ENCODE measurements at regions not wholly inside any gene's neighbourhood (a gene's known extent, or its start where the extent isn't known, plus 50 kb on each side); places are given as distances from the start of the nearest gene placed in this dataset.

DNA sequence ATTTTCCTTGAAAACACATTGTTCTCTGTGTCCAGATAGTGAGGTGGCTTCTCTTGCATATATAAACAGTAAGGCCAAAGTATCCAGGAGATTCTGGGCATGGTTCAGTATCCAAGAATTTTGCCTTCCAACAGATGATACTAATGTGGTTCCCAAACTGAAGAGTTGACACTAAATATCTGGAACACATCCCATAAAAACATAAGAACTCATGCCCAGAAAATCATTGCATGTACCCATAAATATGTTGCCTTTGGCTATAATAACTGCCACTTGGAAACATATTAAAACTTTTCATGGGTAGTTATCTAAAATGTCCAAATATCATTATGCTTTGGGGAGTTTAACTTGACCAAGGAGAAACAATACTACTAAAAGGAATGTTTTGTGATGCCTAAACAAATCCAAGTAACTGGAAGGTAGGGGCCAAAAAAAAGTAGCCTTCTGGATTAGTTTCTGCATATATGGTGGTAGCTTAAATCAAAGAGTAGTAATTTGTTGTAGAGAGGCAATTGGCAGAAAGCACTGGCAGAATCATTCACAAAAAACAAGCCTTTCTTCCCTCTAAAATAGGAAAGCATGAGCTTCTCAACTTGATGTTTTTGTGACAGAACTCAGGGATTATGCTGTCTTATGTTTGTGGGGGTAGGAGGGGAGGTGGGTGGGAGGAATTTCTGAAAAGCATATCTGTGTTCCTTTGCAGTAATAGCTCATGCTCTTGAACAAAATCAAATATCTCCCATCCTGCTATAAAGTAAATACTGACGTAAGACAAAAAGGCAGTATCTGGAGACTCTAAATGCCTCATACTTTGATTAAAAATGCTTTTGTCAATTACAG lies 753.9 kb downstream of the TUSC7 start:
- no peak for DNase-seq (ENCODE audit: low spot score)

- no peak for DNase-seq (ENCODE audit: low spot score)
These were observed 762.3 kb downstream of the TUSC7 start for GRCh38 chr3:117471831-117472230.

GRCh38 chr3:117473981-117474538 lies 764.5 kb downstream of the TUSC7 start:
- DNase-seq (ENCODE audit: low spot score) = no peak

DNA sequence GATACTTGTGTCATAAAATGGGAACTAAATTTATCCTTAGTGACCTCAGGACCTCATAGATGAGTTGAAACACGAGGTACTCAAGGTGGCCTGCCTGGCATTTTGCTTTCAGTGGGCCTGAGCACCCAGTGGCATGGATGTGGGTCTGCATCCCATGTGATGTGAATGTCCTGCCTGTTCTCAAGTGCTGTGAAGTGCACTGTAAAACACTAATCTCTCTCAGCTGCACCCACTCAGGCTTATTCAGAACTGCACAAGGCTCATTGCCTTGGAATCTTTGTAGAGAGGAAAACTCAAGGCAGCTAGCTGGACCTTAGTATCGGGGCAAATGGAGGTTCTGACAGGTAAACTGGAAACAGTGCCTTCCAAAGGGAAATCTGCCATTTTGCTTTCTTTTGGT lies 767.0 kb downstream of the TUSC7 start:
- no peak for DNase-seq (ENCODE audit: low spot score)

- no peak for DNase-seq (ENCODE audit: low spot score)
These were observed 767.7 kb downstream of the TUSC7 start for GRCh38 chr3:117477214-117477755.

DNA sequence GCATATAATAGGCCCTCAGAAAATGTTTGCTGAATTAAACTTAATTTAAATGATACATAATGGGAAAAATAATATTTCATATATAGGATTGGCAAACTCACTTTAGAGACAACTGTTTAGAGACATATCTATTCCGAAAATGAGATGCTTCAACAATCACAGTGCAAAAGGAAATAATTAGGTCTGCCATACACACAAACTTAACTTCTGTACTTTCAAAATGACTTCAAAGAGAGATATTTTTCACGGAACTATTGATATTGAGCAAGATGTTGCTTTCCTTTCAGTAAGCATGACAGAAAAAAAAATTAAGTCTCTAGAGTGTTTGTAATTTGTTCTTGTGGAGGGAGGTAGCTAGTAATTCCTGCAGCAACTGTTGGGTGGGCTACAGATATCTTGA lies 769.5 kb downstream of the TUSC7 start:
- DNase-seq (ENCODE audit: low spot score) = no peak

DNA sequence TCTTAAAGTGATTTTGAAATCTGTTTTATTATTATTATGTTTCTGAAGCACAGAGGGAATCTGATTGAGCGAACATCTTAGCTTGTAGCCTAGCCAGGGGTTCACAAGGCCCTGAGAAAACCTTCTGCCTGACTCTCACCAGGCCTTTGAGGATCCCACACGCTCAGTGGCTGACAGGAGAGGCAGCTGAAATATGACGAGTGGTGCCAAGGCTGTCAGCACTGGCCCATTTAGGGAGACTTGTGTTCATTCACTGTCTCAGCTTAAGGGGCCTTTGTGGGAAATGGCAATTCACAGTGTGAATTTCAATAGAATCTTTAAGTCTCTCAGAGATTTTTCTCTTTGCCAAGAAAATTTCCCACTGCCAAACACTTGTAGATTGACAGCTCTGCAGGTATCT lies 770.9 kb downstream of the TUSC7 start:
- no peak for DNase-seq (ENCODE audit: low spot score)

GRCh38 chr3:117480972-117481371 lies 771.4 kb downstream of the TUSC7 start:
- DNase-seq (ENCODE audit: low spot score) = no peak

DNA sequence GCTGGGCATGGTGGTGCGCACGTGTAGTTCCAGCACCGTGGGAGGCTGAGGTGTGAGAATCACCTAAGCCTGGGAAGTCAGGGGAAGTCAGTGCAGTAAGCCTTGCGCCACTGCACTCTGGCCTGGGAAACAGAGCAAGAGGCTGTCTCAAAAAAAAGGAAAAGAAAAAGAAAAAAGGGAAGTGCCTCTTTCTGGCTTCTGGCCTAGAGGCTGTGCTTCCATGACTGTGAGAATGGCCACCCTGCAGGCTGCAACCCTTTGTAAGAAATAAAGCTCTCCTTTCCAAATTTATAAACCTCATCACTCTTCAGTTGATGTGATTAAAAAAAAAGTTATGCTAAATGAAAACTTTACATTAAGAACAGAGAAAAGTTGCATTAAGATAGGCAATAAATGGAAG lies 774.3 kb downstream of the TUSC7 start:
- DNase-seq (ENCODE audit: low spot score) = no peak

- DNase-seq (ENCODE audit: low spot score) = no peak
These were observed 776.3 kb downstream of the TUSC7 start for GRCh38 chr3:117485841-117486240.

DNA sequence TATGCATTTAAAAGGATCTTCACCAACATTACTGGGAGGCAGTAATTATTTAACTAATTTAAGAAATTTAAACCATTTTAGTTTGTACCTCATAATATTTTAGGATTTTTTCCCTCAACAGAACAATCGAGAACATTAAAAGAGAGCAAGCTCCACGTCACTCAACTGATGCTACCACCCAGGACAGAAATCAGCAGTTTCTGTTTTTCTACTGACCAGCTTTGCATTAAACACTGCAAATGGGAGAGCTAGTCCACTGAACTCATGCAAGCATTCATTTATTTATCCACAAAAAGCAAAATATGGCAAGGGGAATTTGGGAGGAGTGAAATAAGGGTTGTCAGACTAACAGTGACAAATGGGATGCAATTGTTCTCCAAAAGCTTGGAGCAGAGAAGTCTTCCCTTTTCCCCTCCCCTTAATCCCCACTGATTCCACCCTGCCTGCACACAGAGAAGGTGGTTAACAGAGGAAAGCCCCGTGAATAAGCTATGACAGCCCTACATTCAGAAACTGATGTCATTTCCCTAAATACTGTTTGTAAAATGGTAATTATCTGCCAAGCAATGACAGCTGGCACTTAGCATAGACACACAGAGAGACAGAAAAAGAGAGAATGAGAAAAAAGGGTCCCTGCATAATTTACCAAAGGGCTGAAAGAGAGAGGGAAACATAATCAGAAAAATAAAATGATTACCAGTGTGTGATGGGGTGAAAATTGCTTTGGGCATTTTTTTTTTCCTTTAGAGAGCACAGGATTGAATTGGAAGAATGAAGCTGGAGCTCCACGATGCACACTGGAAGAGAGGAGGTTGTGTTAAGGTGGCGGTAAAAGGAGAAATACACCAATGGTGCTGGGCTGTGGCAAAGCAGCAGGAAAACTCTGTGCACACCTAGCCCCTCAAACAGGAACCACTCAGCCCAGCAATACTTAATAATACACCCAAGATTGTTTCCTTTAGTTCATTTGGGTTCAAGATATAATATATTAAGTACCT lies 777.4 kb downstream of the TUSC7 start:
- DNase-seq (ENCODE audit: low spot score) = no peak

DNA sequence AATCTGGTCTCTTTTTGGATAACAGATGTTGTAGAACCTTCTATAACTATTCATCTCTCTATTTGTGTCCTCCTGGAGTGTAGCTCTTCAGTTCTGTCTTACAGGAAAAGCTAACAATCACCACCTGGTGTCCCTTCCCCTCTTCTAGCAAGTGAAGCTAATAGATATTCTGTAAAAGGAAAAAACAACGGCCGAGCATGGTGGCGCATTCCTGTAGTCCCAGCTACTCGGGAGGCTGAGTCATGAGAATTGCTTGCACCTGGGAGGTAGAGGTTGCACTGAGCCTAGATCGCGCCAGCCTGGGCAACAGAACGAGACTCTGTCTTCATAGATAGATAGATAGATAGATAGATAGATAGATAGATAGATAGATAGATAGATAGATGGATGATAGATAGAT lies 779.4 kb downstream of the TUSC7 start:
- no peak for DNase-seq (ENCODE audit: low spot score)

DNA sequence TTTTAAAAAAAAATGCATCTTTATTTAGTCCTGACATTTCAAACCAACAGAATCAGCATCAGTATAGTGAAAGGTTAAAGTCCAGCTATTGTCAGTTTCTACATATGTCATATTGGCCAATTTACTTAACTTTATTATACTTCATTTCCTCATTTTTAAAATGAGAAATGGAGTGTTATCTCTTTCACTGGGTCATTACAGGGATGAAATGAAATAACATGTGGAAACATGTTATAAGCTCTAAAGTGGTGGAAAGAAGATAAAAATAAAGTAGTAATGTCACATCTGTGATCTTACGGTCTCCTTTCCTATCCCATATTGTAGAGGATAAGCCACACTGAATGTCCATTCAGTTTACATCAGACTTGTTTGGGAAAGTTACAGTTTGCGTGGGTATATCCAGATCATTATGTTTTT lies 780.1 kb downstream of the TUSC7 start:
- no peak for DNase-seq (ENCODE audit: low spot score)

GRCh38 chr3:117490716-117491115 lies 781.1 kb downstream of the TUSC7 start:
- no peak for DNase-seq (ENCODE audit: low spot score)

DNA sequence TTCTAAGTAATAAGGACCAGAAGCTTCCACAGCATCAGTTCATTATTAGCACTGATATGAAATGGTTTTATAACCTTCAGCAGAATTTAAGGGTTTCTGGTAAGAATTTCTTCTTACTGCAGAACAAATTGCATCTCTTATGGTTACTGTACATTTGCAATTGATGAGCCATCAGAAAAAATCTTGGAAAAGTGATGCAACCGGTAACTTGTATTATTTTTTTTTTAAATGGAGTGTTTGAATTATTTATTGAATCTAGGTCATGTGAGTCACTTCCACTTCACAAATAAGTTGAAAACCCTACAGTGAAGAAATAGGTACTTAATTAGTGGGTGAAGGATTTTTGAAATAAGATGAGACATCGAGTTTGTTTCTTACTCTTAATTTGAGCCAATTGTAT lies 786.0 kb downstream of the TUSC7 start:
- no peak for DNase-seq (ENCODE audit: low spot score)

DNA sequence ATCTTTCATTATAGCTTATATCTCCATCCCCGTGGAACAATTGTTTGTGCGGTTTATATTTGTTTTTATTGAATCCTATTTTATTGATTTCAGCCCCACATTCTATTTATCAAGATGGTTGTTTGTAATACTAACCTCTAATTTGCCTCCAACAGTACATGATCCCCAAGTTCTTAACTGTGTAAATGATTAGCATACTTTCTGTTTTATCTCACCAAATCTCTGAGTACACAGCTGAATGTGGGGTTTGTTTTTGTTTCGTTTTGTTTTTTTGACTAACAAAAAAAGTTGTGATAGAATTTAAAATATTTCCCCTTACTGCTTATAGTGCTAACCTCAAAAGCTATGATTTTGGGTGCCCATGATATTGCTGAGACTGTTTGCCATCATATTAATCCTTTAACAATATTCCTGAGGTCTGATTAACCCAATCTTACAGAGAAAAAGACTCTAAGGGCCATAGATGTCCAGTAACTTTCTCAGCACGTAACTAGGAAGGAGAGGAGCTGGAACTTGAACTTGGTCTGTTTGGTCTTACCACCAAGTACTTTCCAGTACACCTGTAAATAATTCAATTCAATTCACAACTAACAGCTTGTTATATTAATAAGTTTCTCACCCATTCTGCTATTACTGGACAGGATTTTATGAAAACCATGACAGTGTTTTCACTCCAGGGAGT lies 789.8 kb downstream of the TUSC7 start:
- no peak for DNase-seq (ENCODE audit: low spot score)

DNA sequence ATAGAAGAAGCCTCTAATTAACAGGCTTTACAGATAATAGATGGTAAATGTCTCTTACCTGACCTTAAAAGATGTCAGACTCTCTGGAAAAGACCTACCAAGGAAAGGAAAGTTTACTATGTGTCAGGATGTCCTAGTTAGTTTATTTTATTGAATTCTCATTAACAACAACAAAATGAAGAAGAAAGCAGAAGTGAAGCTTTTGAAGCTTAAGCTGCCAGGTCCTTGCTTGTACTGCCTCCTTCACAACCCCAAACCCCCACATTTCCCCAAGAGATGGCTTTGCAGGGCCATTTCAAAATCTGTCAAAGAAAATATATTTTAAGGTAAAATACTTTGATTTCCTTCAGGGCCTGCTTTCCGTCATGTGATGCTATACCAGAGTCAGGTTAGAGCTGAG lies 798.4 kb downstream of the TUSC7 start:
- DNase-seq (ENCODE audit: low spot score) = no peak

DNA sequence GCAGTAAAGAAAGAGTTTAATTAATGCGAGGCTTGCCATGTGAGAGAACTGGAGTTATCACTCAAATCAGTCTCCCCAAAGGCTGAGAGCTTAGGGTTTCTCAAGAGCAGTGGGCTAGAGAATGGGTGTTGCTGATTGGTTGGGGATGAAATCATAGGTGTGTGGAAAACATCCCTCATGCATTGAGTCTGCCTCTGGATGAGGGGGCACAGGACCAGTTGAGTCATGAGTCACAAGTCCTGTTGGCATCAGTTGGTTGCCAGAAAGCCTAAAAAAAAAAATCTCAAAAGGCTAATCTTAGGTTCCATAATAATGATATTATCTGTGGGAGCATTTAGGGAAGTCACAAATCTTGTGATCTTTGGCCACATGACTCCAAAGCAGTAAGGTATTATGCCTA lies 800.3 kb downstream of the TUSC7 start:
- DNase-seq (ENCODE audit: low spot score) = no peak

- no peak for DNase-seq (ENCODE audit: low spot score)
These were observed 800.8 kb downstream of the TUSC7 start for GRCh38 chr3:117510396-117510795.

GRCh38 chr3:117512975-117513374 lies 803.4 kb downstream of the TUSC7 start:
- DNase-seq (ENCODE audit: low spot score) = no peak

- DNase-seq (ENCODE audit: low spot score) = no peak
These were observed 805.7 kb downstream of the TUSC7 start for GRCh38 chr3:117515309-117515708.

DNA sequence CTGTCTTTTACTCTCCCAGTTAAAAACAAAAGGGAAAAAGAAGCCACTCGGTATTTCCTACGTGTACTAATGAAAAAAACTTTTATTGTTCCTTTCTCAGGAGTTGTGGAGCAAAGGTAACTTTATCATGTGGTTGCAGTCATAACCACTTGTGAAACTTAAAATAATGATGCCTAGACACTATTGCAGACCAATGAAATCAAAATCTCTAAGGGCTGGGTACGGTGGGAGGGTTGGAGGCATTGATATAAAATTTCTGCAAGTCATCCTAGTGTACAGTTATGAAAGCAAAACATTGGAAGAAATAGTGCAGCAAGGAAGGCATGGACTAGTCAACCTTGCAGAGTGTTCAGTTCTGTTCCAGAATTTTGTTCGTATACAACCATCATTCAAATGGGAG lies 808.8 kb downstream of the TUSC7 start:
- no peak for DNase-seq (ENCODE audit: low spot score)

All from activated CD4-positive, alpha-beta T cell treated with anti-CD3 and anti-CD28 coated beads, Interleukin-2, Interleukin-4, amounts not matched to agents 100 ng/mL and 50 ng/mL, durations not matched to agents 16 hours and 8 hours (primary cell).